K562 (cell line): ENCODE measurements at regions not wholly inside any gene's neighbourhood (a gene's known extent, or its start where the extent isn't known, plus 50 kb on each side); places are given as distances from the start of the nearest gene placed in this dataset.

Experiments
- ATAC-seq: fragments of 200-7000 bp; cut with Tn5 transposase; 3 replicates; pipeline ENCODE4 v1.9.1; 2020; ENCODE audit warnings: moderate library complexity
- BruUV-seq: library from RNA; stranded (reverse); fragments of 400-500 nt; replicated peaks from 2 replicates; lab custom pipeline; 2021; lab: Mats Ljungman, UMichigan
- CTCF ChIA-PET: fragments of 300-600 bp; formaldehyde crosslinking; extraction: SDS; loops from one replicate; lab custom pipeline; 2021; ENCODE audit warnings: low intra/inter-chr PET ratio; lab: Yijun Ruan, JAX
- POLR2A ChIA-PET: fragments of 300-600, 350-650 bp; sonication (Branson Sonifier 250); formaldehyde crosslinking; extraction: SDS; loops from one replicate; lab custom pipeline; 2021; ENCODE audit warnings: antibody characterized with exemption, inconsistent platforms; lab: Yijun Ruan, JAX
- DNase-seq, 4 experiments: peaks; one replicate each; pipeline versions ENCODE4 v3.0.0 to v3.0.0-alpha.2; 2011 to 2018; ENCODE audit warnings: low spot score in 3 of 4, mixed read lengths in 3 of 4; ENCODE audit errors: extremely low read depth in 1 of 4
- FAIRE-seq: peaks from 2 replicates; lab custom pipeline; 2011; peaks lifted over from hg19 to GRCh38; lab: Jason Lieb, UNC
- H2AFZ ChIP-seq: 2 replicates; pipeline ENCODE4 v1.6.0; 2011; ENCODE audit warnings: low read depth, low read length, control low read depth, inconsistent platforms
- H3K27ac ChIP-seq: fragments of 200-600 bp; 3 replicates; pipeline ENCODE4 v1.8.0; 2011; ENCODE audit warnings: low read depth, mild to moderate bottlenecking, control low read depth, inconsistent platforms, low read length, moderate library complexity, mixed read lengths; ENCODE audit errors: extremely low read depth
- H3K27me3 ChIP-seq, 2 experiments: fragments of 300-600 bp in 1 of 2; 2 replicates in 1 of 2; 3 replicates in 1 of 2; pipeline versions ENCODE4 v1.6.0 to v1.8.0; 2011; ENCODE audit warnings: inconsistent platforms in 2 of 2, low read length in 2 of 2, mild to moderate bottlenecking in 1 of 2, mixed read lengths in 1 of 2, moderate library complexity in 1 of 2; ENCODE audit not compliant: control insufficient read depth in 2 of 2, insufficient read depth in 2 of 2
- H3K36me3 ChIP-seq: fragments of 300-600 bp; 3 replicates; pipeline ENCODE4 v1.8.0; 2011; ENCODE audit warnings: mild to moderate bottlenecking, low read length, inconsistent platforms; ENCODE audit not compliant: control insufficient read depth, insufficient read depth
- H3K4me1 ChIP-seq, 2 experiments: fragments of 200-600 bp in 1 of 2; replicated peaks in 1 of 2; 2 replicates in 1 of 2; 3 replicates in 1 of 2; pipeline versions ENCODE4 v1.5.1 to v1.8.0; 2011; ENCODE audit warnings: inconsistent platforms in 2 of 2, low read length in 2 of 2, mild to moderate bottlenecking in 1 of 2, mixed read lengths in 1 of 2, moderate library complexity in 1 of 2; ENCODE audit not compliant: control insufficient read depth in 2 of 2, insufficient read depth in 2 of 2
- H3K4me2 ChIP-seq: 2 replicates; pipeline ENCODE4 v1.6.1; 2011; ENCODE audit warnings: low read length, control low read depth, inconsistent platforms, mixed read lengths; ENCODE audit not compliant: insufficient read depth
- H3K4me3 ChIP-seq: fragments of 200-600 bp; sonication (generic), shearing (Covaris generic); 2 replicates; pipeline ENCODE4 v1.5.1; 2016; ENCODE audit warnings: control low read depth, inconsistent platforms
- H3K79me2 ChIP-seq: fragments of 200-600 bp; 3 replicates; pipeline ENCODE4 v1.8.0; 2011; ENCODE audit warnings: low read length, inconsistent platforms; ENCODE audit not compliant: control insufficient read depth, insufficient read depth
- H3K9ac ChIP-seq, 2 experiments: 2 replicates each; pipeline versions ENCODE4 v1.6.0 to v1.6.1; 2011; ENCODE audit warnings: low read depth in 2 of 2, low read length in 2 of 2, control low read depth in 1 of 2, inconsistent platforms in 1 of 2, mild to moderate bottlenecking in 1 of 2, mixed read lengths in 1 of 2; ENCODE audit not compliant: insufficient read depth in 1 of 2
- H3K9me1 ChIP-seq: one replicate; pipeline ENCODE4 v1.6.0; 2011; ENCODE audit warnings: inconsistent platforms, mild to moderate bottlenecking, low read length, moderate library complexity; ENCODE audit not compliant: control insufficient read depth, insufficient read depth
- H3K9me3 ChIP-seq: replicated peaks from 2 replicates; pipeline ENCODE4 v1.5.1; 2011; ENCODE audit warnings: low read depth, low read length, inconsistent platforms; ENCODE audit not compliant: control insufficient read depth, insufficient read depth
- H4K20me1 ChIP-seq: replicated peaks from 2 replicates; pipeline ENCODE4 v1.6.1; 2011; ENCODE audit warnings: low read length, inconsistent platforms, mixed read lengths; ENCODE audit not compliant: control insufficient read depth, insufficient read depth
- COPS2 ChIP-seq: fragments of 450-650 bp; conservative IDR thresholded peaks from 2 replicates; pipeline ENCODE4 v1.6.1; 2016; ENCODE audit warnings: mild to moderate bottlenecking, moderate library complexity
- HDAC2 ChIP-seq: fragments of 450-650 bp; IDR thresholded peaks from 2 replicates; pipeline ENCODE4 v1.6.1; 2016; ENCODE audit warnings: mild to moderate bottlenecking
- HLTF ChIP-seq: fragments of 450-650 bp; IDR thresholded peaks from 2 replicates; pipeline ENCODE4 v1.6.1; 2016
- POLR3G ChIP-seq: IDR thresholded peaks from 2 replicates; pipeline ENCODE4 v1.6.1; 2011; ENCODE audit not compliant: insufficient read length, insufficient replicate concordance; ENCODE audit errors: extremely low read depth
- PRPF4 ChIP-seq: fragments of 200-400 bp; formaldehyde crosslinking; IDR thresholded peaks from one replicate; pipeline ENCODE4 v1.6.1; 2017; ENCODE audit warnings: low read length, low read depth, mild to moderate bottlenecking; ENCODE audit not compliant: insufficient read depth, poor library complexity, severe bottlenecking
- ZSCAN32 ChIP-seq: fragments of 450-650 bp; formaldehyde crosslinking; IDR thresholded peaks from 2 replicates; pipeline ENCODE4 v1.4.0; 2020; ENCODE audit warnings: mild to moderate bottlenecking, moderate library complexity
- WGBS: fragments of 100-300 bp; shearing (Covaris generic); methylation state at CpG from one replicate; pipeline ENCODE4 v1.1.6; 2016; ENCODE audit warnings: low coverage, mixed read lengths; ENCODE audit not compliant: insufficient coverage; ENCODE audit errors: missing lambda C conversion rate; 5-methylcytosine and 5-hydroxymethylcytosine counted together
- in situ Hi-C: fragments of 300-500 bp; cut with MboI; formaldehyde crosslinking; loops from 4 replicates; pipeline ENCODE4 v1.15.0; 2018; ENCODE audit warnings: inconsistent platforms, mixed read lengths
- intact Hi-C: fragments of 100-400 bp; cut with micrococcal nuclease; formaldehyde crosslinking; loops from 2 replicates; pipeline ENCODE4 v1.14.2; 2022
- TF ChIP-seq, protein P1 (sequence below): sonication (generic); formaldehyde crosslinking; IDR thresholded peaks from 2 replicates; pipeline ENCODE4 v1.8.0; 2022; ENCODE audit warnings: mild to moderate bottlenecking, missing genetic modification reagents
- TF ChIP-seq, protein P2 (sequence below): IDR thresholded peaks from 2 replicates; pipeline ENCODE4 v1.6.1; 2012; ENCODE audit warnings: low read depth, low read length, improper control_type of control experiment, borderline replicate concordance
- TF ChIP-seq, protein P3 (sequence below): fragments of 450-650 bp; IDR thresholded peaks from 2 replicates; pipeline ENCODE4 v1.6.1; 2016; ENCODE audit warnings: low read depth, mild to moderate bottlenecking, moderate library complexity
- TF ChIP-seq, protein P4 (sequence below): fragments of 250-450 bp; sonication (Bioruptor Pico); IDR thresholded peaks from 2 replicates; pipeline ENCODE4 v1.8.0; 2021; ENCODE audit warnings: moderate library complexity, mild to moderate bottlenecking, inconsistent platforms

DNA sequence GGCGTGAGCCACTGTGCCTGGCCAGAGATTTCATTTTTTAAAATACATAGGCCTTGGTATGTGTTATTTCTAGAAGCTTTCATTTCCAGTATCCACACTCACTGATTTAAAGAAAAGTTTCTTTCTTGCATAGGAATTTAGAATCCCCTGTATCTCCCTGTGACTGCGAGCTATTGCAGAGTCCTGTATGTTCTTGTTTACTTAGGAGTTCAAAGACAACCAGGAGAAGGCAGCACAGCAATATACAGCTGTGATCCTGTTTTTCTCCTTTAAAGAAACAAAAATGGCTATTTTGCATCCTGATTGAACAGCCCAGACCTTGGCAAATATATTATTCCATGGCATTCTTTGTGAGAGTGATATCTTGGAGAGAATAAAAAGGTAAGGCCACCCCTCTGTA lies 185.0 kb upstream of the COX10 start:
- no peaks in the 10 kb centered on the region for H3K27me3 ChIP-seq
- no peak overlapping the region for H3K27ac ChIP-seq
- H4K20me1 ChIP-seq, result no peaks in the 10 kb centered on the region
- H3K9me1 ChIP-seq, result no peaks in the 10 kb centered on the region
- no peak overlapping the region for H3K4me2 ChIP-seq
- H3K9me3 ChIP-seq, result no peaks in the 10 kb centered on the region
- 0% methylated on average over 2 of the region's 2 CpGs for WGBS
- ChIA-PET POLR2A (no interaction called here), CTCF (no interaction called here)
- H3K36me3 ChIP-seq, result no peaks in the 10 kb centered on the region
- no peak overlapping the region for H3K4me3 ChIP-seq
- FAIRE-seq (no peak), DNase-seq (no peak), ATAC-seq (no peak)
- no peak overlapping the region for H2AFZ ChIP-seq
- in situ Hi-C loops, result no loop called here
- H3K79me2 ChIP-seq, result no peaks in the 10 kb centered on the region
- intact Hi-C loops, result no loop called here
- BruUV-seq, result no TSS peak
- TF ChIP-seq HLTF (no peak), PRPF4 (no peak)
- TF ChIP-seq, all 486 proteins: peak for 0
- Histone ChIP-seq H3K4me1 (no peaks in the 10 kb centered on the region), H3K9ac (no peak overlapping the region)

DNA sequence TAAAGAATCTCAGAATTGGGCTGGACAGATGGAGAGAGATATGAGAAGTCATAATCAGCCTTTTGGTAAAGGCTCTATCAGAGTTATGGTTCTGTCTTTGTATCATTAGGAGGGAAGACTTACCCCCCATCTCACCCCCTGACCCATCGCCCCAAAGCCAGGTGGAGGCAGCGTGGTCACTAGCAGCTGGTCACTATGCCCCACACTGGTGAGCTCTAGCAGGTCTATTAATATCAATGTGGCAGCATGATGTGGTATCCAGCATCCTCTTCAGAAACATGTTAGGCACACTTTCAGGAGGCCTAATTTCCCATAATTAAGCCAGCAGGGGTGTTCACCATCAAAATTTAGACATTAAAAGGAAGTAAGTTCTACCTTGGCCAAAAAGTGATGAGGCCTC lies 183.8 kb upstream of the COX10 start:
- TF ChIP-seq POLR3G (no peak), ZSCAN32 (CRISPR knock-in tag) (no peak), HDAC2 (no peak), COPS2 (no peak)
- TF ChIP-seq, protein P1, sequence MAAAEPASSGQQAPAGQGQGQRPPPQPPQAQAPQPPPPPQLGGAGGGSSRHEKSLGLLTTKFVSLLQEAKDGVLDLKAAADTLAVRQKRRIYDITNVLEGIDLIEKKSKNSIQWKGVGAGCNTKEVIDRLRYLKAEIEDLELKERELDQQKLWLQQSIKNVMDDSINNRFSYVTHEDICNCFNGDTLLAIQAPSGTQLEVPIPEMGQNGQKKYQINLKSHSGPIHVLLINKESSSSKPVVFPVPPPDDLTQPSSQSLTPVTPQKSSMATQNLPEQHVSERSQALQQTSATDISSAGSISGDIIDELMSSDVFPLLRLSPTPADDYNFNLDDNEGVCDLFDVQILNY, result no peak
- TF ChIP-seq, protein P2, sequence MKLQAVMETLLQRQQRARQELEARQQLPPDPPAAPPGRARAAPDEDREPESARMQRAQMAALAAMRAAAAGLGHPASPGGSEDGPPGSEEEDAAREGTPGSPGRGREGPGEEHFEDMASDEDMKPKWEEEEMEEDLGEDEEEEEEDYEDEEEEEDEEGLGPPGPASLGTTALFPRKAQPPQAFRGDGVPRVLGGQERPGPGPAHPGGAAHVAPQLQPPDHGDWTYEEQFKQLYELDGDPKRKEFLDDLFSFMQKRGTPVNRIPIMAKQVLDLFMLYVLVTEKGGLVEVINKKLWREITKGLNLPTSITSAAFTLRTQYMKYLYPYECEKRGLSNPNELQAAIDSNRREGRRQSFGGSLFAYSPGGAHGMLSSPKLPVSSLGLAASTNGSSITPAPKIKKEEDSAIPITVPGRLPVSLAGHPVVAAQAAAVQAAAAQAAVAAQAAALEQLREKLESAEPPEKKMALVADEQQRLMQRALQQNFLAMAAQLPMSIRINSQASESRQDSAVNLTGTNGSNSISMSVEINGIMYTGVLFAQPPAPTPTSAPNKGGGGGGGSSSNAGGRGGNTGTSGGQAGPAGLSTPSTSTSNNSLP, result no peak
- TF ChIP-seq, protein P3, sequence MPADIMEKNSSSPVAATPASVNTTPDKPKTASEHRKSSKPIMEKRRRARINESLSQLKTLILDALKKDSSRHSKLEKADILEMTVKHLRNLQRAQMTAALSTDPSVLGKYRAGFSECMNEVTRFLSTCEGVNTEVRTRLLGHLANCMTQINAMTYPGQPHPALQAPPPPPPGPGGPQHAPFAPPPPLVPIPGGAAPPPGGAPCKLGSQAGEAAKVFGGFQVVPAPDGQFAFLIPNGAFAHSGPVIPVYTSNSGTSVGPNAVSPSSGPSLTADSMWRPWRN, result no peak
- TF ChIP-seq, protein P4, sequence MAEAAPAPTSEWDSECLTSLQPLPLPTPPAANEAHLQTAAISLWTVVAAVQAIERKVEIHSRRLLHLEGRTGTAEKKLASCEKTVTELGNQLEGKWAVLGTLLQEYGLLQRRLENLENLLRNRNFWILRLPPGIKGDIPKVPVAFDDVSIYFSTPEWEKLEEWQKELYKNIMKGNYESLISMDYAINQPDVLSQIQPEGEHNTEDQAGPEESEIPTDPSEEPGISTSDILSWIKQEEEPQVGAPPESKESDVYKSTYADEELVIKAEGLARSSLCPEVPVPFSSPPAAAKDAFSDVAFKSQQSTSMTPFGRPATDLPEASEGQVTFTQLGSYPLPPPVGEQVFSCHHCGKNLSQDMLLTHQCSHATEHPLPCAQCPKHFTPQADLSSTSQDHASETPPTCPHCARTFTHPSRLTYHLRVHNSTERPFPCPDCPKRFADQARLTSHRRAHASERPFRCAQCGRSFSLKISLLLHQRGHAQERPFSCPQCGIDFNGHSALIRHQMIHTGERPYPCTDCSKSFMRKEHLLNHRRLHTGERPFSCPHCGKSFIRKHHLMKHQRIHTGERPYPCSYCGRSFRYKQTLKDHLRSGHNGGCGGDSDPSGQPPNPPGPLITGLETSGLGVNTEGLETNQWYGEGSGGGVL, result no peak
- Histone ChIP-seq H3K9me1 (no peaks in the 10 kb centered on the region), H3K4me1 (no peaks in the 10 kb centered on the region), H2AFZ (no peak overlapping the region), H3K27ac (no peak overlapping the region), H3K36me3 (no peaks in the 10 kb centered on the region), H3K79me2 (no peaks in the 10 kb centered on the region), H3K4me2 (no peak overlapping the region), H3K4me3 (no peak overlapping the region), H4K20me1 (no peaks in the 10 kb centered on the region), H3K9ac (no peak overlapping the region), H3K9me3 (no peaks in the 10 kb centered on the region), H3K27me3 (no peaks in the 10 kb centered on the region)
- 0% methylated on average over 2 of the region's 2 CpGs for WGBS
- ChIA-PET POLR2A (no interaction called here), CTCF (no interaction called here)
- ATAC-seq (no peak), FAIRE-seq (no peak), DNase-seq (no peak)
- in situ Hi-C loops, result no loop called here
- no TSS peak for BruUV-seq
- intact Hi-C loops, result no loop called here
